ENCODE measurements at regions not wholly inside any gene's neighbourhood (a gene's known extent, or its start where the extent isn't known, plus 50 kb on each side); places are given as distances from the start of the nearest gene placed in this dataset.

GRCh38 chr4:124325690-124326089 is 386.8 kb downstream of the ANKRD50 start:
- TF ChIP-seq ZFX (IDR thresholded peaks at IDR 0.05), result no peak

GRCh38 chr4:124329134-124329533 is 383.4 kb downstream of the ANKRD50 start:
- H3K27ac ChIP-seq, result no peak overlapping the region
- no peak for TF ChIP-seq CTCF (conservative IDR thresholded peaks at IDR 0.05)
- no peak for TF ChIP-seq ZFX (IDR thresholded peaks at IDR 0.05)

More at GRCh38 chr4:124325690-124326089, 386.8 kb downstream of the ANKRD50 start:
- no peak overlapping the region for H3K27ac ChIP-seq

- H3K27ac ChIP-seq, result no peak overlapping the region
These were observed 382.5 kb downstream of the ANKRD50 start for GRCh38 chr4:124330045-124330444.

GRCh38 chr4:124331781-124332180 is 380.8 kb downstream of the ANKRD50 start:
- no peak for TF ChIP-seq CTCF (conservative IDR thresholded peaks at IDR 0.05)
- no peak for TF ChIP-seq ZFX (IDR thresholded peaks at IDR 0.05)

More at GRCh38 chr4:124330045-124330444, 382.5 kb downstream of the ANKRD50 start:
- TF ChIP-seq ZFX (IDR thresholded peaks at IDR 0.05) (no peak), CTCF (conservative IDR thresholded peaks at IDR 0.05) (no peak)

GRCh38 chr4:124333466-124333865 is 379.1 kb downstream of the ANKRD50 start:
- H3K27ac ChIP-seq, result no peak overlapping the region
- TF ChIP-seq CTCF (conservative IDR thresholded peaks at IDR 0.05) (no peak), ZFX (IDR thresholded peaks at IDR 0.05) (no peak)

More at GRCh38 chr4:124331781-124332180, 380.8 kb downstream of the ANKRD50 start:
- H3K27ac ChIP-seq, result no peak overlapping the region

- no peak overlapping the region for H3K27ac ChIP-seq
- TF ChIP-seq CTCF (conservative IDR thresholded peaks at IDR 0.05), result peak; percentile 73
- TF ChIP-seq ZFX (IDR thresholded peaks at IDR 0.05), result no peak
These were observed 378.4 kb downstream of the ANKRD50 start for GRCh38 chr4:124334119-124334518.

GRCh38 chr4:124337874-124338273 is 374.7 kb downstream of the ANKRD50 start:
- no peak for TF ChIP-seq ZFX (IDR thresholded peaks at IDR 0.05)
- TF ChIP-seq CTCF (conservative IDR thresholded peaks at IDR 0.05), result no peak
- H3K27ac ChIP-seq, result no peak overlapping the region

- no peak overlapping the region for H3K27ac ChIP-seq
- no peak for TF ChIP-seq ZFX (IDR thresholded peaks at IDR 0.05)
- no peak for TF ChIP-seq CTCF (conservative IDR thresholded peaks at IDR 0.05)
These were observed 368.8 kb downstream of the ANKRD50 start for GRCh38 chr4:124343661-124344171.
